HFFc6 (cell line): ENCODE measurements at regions not wholly inside any gene's neighbourhood (a gene's known extent, or its start where the extent isn't known, plus 50 kb on each side); places are given as distances from the start of the nearest gene placed in this dataset.

Source experiments
- DNase-seq: peaks from one replicate; pipeline ENCODE4 v3.0.0-alpha.2; 2018
- H3K27ac Mint-ChIP-seq: 2 replicates; pipeline ENCODE4 v1.8.0; 2020; ENCODE audit warnings: mild to moderate bottlenecking, mixed read lengths
- H3K27me3 Mint-ChIP-seq: 2 replicates; pipeline ENCODE4 v1.8.0; 2021; ENCODE audit warnings: mild to moderate bottlenecking, moderate library complexity, mixed read lengths; ENCODE audit not compliant: insufficient read depth
- H3K36me3 Mint-ChIP-seq: 2 replicates; pipeline ENCODE4 v1.8.0; 2021; ENCODE audit warnings: low read depth, mixed read lengths
- H3K4me1 Mint-ChIP-seq: 2 replicates; pipeline ENCODE4 v1.8.0; 2020; ENCODE audit warnings: low read depth, mixed read lengths
- H3K4me3 Mint-ChIP-seq: 2 replicates; pipeline ENCODE4 v1.8.0; 2020; ENCODE audit warnings: mild to moderate bottlenecking, moderate library complexity, mixed read lengths
- H3K9me3 Mint-ChIP-seq: 2 replicates; pipeline ENCODE4 v1.8.0; 2020; ENCODE audit warnings: mild to moderate bottlenecking, mixed read lengths
- CTCF ChIP-seq: fragments of 200-600 bp; sonication (generic); IDR thresholded peaks from 2 replicates; pipeline ENCODE4 v1.5.0; 2021; ENCODE audit warnings: antibody characterized with exemption, mild to moderate bottlenecking

DNA sequence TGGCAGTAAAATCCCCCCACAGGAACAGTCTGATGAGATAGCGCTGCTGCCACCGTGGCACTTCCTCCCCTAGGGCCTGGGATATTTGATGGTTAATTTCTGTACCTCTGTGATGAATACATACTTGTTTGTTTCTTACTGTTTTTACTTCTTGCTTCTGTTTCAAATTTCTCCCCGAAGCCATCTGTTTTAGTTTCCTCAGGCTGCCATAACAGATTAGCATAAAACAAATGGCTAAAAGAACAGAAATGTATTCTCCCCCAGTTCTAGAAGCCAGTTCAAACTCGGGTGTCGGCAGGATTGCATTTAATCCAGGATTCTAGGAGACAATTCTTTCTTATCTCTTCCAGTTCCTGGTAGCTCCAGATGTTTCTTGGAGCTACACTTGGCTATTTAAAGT is 435.9 kb downstream of the DSEL start:
- H3K4me1 Mint-ChIP-seq = no peaks in the 10 kb centered on the region
- no peaks in the 10 kb centered on the region for H3K9me3 Mint-ChIP-seq
- H3K4me3 Mint-ChIP-seq = no peak overlapping the region
- no peak overlapping the region for H3K27ac Mint-ChIP-seq
- TF ChIP-seq CTCF = no peak
- H3K36me3 Mint-ChIP-seq = no peaks in the 10 kb centered on the region
- peaks cover 1% of the 10 kb centered on the region; the same call in 1 of the 2 replicates for H3K27me3 Mint-ChIP-seq
- no peak for DNase-seq

DNA sequence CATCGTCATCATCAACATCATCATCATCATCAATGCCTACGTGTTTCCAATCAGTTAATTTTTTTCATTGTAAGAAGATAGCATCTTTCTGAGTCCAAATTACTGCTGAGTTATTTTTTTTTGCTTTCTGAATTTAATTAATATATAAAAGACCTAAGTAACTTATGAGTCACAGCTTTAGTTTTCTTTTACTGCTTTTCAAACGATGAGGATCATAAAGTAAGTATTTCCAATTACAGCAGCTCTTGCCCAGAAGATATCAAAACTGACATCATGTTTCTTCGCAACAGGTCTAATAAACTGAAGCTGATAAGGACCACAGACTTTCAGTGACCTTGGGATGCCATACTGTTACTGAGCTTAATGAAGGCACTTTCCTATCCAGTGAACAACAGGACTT is 442.2 kb downstream of the DSEL start:
- Mint-ChIP-seq H3K27ac (no peak overlapping the region), H3K27me3 (no peaks in the 10 kb centered on the region; the same call in 1 of the 2 replicates), H3K4me1 (no peaks in the 10 kb centered on the region), H3K9me3 (peaks cover 15% of the 10 kb centered on the region; the same call in 1 of the 2 replicates), H3K36me3 (no peaks in the 10 kb centered on the region; the same call in 1 of the 2 replicates), H3K4me3 (no peak overlapping the region)
- TF ChIP-seq CTCF = no peak
- DNase-seq = no peak

- peaks cover 20% of the 10 kb centered on the region for H3K9me3 Mint-ChIP-seq
Observed at GRCh38 chr18:67072791-67073190, 443.7 kb downstream of the DSEL start.

DNA sequence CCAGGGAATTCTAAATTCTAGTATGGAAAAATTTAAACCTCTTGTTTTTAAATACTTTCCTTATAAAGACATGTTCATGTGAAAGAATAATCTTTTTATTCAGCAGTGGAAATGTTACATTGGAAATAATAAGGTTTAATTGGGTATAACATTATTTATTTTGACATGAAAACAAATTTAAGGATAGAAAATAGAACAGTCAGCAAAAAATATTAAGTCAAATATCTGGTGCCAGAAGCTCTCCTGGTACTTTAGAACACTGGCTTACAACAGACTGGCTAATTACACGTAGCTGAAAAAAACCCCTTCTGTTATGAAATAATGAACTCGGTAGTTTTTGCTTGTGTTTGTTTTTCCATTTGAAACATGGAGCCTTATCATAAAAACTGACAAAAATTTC is 447.9 kb downstream of the DSEL start:
- TF ChIP-seq CTCF = no peak
- peaks cover 15% of the 10 kb centered on the region for H3K9me3 Mint-ChIP-seq
- no peak for DNase-seq
- H3K27me3 Mint-ChIP-seq = no peaks in the 10 kb centered on the region; the same call in 1 of the 2 replicates
- H3K27ac Mint-ChIP-seq = no peak overlapping the region
- H3K4me1 Mint-ChIP-seq = no peaks in the 10 kb centered on the region
- H3K36me3 Mint-ChIP-seq = no peaks in the 10 kb centered on the region; the same call in 1 of the 2 replicates
- no peak overlapping the region for H3K4me3 Mint-ChIP-seq

More at GRCh38 chr18:67072791-67073190, 443.7 kb downstream of the DSEL start:
- no peak overlapping the region for H3K27ac Mint-ChIP-seq
- no peaks in the 10 kb centered on the region; the same call in 1 of the 2 replicates for H3K36me3 Mint-ChIP-seq
- no peaks in the 10 kb centered on the region; the same call in 1 of the 2 replicates for H3K27me3 Mint-ChIP-seq
- no peak for TF ChIP-seq CTCF
- no peak overlapping the region for H3K4me3 Mint-ChIP-seq
- DNase-seq = no peak
- H3K4me1 Mint-ChIP-seq = no peaks in the 10 kb centered on the region

GRCh38 chr18:67047334-67047733 is 443.4 kb upstream of the CDH19 start:
- no peak for DNase-seq
- TF ChIP-seq CTCF = no peak
- H3K27ac Mint-ChIP-seq = no peak overlapping the region
- peaks cover 25% of the 10 kb centered on the region for H3K9me3 Mint-ChIP-seq
- H3K27me3 Mint-ChIP-seq = peaks cover 2% of the 10 kb centered on the region; the same call in 1 of the 2 replicates
- H3K4me1 Mint-ChIP-seq = no peaks in the 10 kb centered on the region
- H3K4me3 Mint-ChIP-seq = no peak overlapping the region
- no peaks in the 10 kb centered on the region for H3K36me3 Mint-ChIP-seq

- DNase-seq = no peak
- no peak for TF ChIP-seq CTCF
- H3K9me3 Mint-ChIP-seq = peaks cover 36% of the 10 kb centered on the region
- H3K27me3 Mint-ChIP-seq = peaks cover 2% of the 10 kb centered on the region; the same call in 1 of the 2 replicates
- H3K4me3 Mint-ChIP-seq = no peak overlapping the region
- H3K36me3 Mint-ChIP-seq = no peaks in the 10 kb centered on the region
- H3K27ac Mint-ChIP-seq = no peak overlapping the region
- no peaks in the 10 kb centered on the region for H3K4me1 Mint-ChIP-seq
Observed at GRCh38 chr18:67043276-67043675, 439.4 kb upstream of the CDH19 start.
